HL-60/S4 treated with phorbol 12-myristate 13-acetate at 8.2 ng/mL for 4 days and 3 days (cell line): ENCODE measurements at regions not wholly inside any gene's neighbourhood (a gene's known extent, or its start where the extent isn't known, plus 50 kb on each side); places are given as distances from the start of the nearest gene placed in this dataset.

Experiments
- in situ Hi-C: fragments of 300-500 bp; cut with MboI; formaldehyde crosslinking; loops from 2 replicates; pipeline ENCODE4 v1.15.0; 2022; ENCODE audit warnings: low sequenced_read_pairs

DNA sequence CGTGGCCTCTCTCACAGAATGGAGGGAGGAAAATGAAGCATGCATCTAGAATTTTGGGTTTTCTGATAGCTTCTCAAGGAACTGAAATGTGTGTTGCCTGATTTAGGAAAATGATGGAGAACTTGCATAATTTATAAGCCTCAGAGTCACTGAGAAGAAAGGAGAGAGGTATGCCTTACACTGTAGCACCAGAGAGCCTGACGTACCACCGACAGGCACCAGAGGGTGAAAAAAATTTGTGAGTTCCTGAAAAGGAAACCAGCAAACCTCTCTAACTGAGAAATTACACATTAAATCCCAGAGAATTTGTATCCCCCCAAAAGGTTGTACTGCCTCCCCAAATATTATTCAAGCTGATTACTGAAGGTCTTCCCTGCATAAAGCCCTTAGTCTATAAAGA, 915.3 kb upstream of the SLITRK6 start:
- in situ Hi-C loops = no loop called here

GRCh38 chr13:86725105-86725504, 925.9 kb upstream of the SLITRK6 start:
- in situ Hi-C loops = no loop called here

GRCh38 chr13:86729206-86729605, 930.0 kb upstream of the SLITRK6 start:
- in situ Hi-C loops = no loop called here

GRCh38 chr13:86731987-86732386, 932.8 kb upstream of the SLITRK6 start:
- in situ Hi-C loops = no loop called here

DNA sequence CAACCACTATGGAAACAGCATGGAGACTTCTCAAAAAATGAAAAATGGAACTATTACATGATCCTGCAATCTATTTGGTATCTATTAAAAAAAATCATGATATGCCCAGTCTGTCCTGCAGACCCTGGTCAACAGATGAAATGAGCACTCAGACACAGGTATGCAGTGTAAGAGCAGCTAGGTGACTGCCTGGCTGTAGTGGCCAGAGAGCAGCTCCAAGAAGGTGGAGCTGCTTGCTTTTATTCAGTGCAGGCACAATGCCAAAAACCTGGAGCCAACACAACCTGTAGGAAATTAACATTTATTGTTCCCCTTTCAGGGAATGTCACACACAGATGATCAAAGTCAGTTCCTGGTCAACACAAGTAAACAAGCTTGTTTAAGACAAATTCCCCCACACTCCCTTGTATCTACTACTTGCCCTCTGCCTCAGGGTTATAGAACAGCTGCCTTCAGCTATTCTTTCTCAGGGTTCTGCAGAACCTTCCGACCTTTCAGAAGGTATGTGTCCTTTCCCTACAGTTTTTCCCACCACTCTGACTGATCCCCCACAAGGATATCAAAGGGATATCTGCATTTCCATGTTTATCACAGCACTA, 933.7 kb upstream of the SLITRK5 start:
- in situ Hi-C loops = no loop called here

DNA sequence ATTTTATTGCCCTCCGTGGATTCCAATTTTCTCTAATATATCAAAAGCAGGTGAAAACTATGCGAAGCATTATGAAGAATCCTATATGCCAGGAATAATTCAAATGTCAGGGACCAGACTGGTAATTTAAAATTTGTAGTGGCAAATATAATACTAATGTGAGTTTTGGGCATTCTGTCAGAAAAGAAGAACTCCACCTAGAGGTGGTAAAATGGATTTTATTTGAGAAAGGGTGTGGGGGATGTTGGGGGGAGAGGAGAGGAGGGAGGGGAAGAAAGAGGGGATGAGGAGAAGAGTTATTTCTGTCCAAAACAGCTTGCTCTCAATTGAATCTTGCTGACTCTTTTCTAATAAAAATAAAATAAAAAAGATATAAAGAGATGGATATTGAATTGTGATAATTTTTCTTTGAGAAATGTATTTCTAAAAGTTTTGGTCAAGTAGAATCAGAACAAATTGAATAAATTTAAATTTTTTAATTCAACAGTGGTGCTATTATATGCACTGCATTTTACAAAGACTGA, 929.3 kb upstream of the SLITRK5 start:
- in situ Hi-C loops = no loop called here

DNA sequence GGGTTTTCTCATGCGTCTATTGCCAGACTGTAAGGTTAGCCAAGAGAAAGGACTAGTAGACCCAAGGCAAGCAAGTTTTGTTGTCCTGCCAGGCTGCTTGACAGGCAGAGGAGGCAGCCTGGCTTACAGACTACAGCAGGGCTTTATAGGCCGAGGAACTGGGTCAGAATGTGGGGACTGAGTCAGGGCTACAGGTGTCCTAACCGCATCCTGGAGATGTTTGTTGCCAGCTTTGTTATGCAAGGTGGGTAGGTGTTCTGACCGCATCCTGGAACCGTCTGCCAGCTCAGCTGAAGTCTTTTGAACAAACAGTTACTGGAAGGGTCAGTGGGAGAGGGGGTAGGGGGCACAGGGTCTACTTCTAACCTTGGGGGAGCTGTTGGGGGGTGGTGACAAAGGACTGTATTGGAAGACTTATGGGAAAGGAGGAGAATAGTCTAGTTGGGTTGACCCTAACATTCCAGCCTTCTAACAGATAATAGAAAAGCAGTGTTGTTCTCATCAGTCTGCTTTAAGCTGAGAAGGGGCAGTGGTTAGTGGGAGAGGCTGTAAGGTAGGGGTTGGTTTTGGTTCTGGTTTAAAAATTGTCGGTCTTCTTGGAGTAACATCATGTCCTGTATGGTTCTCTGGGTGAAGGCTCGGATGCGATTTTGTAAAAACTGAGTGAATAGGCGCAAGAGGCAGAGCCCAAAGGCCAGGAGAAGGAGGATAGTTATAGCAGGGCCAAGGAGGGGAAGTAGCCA, 913.8 kb upstream of the SLITRK5 start:
- in situ Hi-C loops = no loop called here

DNA sequence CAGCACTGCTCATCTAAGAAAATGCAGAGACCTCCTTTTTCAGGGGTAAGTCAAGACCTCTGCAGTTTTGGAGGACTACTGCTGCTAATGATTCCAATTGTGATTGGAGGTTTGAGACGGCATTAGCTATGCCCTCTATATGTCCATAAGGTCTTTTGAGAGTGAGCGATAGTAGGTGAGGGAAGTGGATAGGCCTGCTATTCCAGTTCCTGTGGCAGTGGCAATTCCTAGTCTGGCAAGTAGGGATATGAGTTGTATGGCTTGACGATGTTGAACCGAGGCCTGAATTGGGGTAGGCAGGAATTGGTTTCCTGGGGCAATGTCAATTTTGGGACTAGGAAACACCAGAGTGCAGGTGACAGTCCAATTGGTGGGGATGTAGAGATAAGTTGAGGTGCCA, 913.1 kb upstream of the SLITRK5 start:
- in situ Hi-C loops = no loop called here

DNA sequence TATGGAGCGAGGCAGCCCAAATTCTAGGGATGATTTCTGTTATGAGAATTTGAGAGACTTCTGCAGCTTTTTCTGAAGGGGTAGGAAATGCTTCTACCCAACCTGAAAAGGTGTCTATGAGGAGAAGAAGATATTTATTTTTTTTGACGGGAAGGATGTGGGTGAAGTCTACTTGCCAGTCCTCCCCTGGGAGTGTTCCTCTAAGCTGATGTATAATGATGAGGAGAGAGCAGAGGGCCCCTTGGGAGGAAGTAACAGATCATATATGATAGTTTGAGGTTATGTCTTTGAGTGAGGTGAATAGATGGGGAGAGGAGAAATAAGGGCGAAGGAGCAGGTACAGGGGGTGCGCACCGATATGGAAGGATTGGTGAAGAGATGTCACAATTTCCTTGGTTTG, 910.6 kb upstream of the SLITRK5 start:
- in situ Hi-C loops = no loop called here

DNA sequence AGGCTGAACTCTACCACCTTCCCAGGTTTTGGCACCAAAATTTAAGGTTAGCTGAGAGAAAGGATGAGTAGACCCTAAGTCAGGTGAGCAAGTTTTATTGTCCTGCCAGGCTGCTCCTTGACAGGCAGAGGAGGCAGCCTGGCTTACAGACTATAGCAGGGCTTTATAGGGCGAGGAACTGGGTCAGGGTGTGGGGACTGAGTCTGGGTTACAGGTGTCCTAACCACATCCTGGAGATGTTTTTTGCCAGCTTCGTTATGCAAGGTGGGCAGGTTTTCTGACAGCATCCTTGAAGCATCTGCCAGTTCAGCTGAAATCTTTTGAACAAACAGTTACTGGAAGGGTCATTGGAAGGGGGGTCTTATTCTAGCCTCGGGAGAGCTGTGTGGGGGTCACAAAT, 905.7 kb upstream of the SLITRK5 start:
- in situ Hi-C loops = no loop called here

DNA sequence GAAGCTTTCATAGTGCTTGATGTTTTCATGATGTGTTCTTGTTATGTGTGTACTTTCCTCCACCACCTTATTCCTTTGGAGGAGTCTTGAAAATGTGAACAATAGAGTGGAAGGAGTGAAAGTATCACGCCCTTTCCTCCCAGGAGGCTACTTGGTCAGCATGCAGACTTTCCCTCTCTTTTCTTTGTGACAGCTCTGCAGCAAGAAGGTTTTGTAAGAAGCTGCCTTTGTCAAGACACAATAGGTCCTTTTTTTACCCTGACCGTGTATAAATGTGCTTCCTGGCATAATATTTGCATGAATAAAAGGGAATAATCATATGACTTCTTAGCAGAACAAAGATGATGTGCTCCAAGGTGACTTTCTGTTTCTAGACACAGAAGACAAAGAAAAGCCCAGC, 882.6 kb upstream of the SLITRK5 start:
- in situ Hi-C loops = no loop called here

GRCh38 chr13:86792153-86792651, 879.0 kb upstream of the SLITRK5 start:
- in situ Hi-C loops = no loop called here

GRCh38 chr13:86795858-86796257, 875.3 kb upstream of the SLITRK5 start:
- in situ Hi-C loops = no loop called here

- in situ Hi-C loops = no loop called here
Measured at GRCh38 chr13:86810361-86810760, 860.8 kb upstream of the SLITRK5 start.

- in situ Hi-C loops = no loop called here
Measured at GRCh38 chr13:86813198-86813597, 858.0 kb upstream of the SLITRK5 start.

- in situ Hi-C loops = no loop called here
Measured at GRCh38 chr13:86825410-86825809, 845.8 kb upstream of the SLITRK5 start.

GRCh38 chr13:86826232-86826631, 844.9 kb upstream of the SLITRK5 start:
- in situ Hi-C loops = no loop called here

GRCh38 chr13:86830046-86830445, 841.1 kb upstream of the SLITRK5 start:
- in situ Hi-C loops = no loop called here

DNA sequence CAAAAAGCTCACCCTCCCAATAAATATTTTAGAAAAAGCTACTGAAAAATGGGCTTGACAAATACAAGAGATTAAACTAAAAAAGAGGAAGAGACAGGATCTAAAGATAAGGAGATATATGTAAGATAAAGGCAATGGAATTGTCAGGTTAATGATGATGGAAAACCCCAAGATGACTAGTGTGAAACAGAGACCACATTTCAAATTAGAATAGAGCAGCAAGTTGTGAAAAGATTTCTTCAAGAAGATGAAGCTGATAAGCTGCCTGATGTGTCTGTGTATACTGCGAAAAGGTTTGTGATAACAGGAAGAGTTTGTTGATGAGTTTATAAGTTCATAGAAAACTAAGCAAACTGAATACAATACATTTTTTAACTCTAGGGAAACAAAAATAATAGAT, 840.1 kb upstream of the SLITRK5 start:
- in situ Hi-C loops = no loop called here

DNA sequence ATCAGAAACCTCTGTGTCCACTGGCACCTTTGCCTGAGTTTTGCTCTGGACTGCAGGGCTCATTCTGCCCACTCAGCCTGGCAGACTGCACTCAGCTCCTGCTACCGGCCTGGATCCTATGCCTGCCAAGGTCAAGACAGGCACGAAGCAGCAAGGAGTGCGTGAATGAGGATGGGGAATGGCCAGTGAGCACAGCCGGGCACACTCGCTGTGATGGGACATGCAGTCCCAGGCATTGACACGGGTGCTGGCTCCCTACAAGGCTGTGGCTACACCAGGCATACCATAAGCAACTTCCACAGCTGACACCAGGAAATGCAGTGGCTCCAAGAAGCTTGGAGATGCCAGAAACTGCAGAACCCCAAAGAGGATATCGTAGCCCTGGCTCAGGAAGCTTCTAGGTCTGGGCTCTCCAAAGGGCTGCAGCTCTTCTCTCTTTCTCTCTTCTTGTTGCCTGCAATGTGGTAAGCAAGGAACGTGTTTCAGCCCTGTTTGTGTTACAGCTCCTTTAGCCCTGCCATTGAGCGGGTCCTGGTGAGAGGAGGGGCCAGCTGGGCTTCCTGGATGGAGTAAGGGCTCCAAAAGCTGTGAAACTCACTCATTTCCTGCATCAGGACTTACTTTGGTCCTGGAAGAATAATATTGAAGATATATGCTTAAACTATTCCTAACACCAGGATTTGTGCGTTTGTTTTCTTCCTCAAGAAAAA, 832.6 kb upstream of the SLITRK5 start:
- in situ Hi-C loops = no loop called here

DNA sequence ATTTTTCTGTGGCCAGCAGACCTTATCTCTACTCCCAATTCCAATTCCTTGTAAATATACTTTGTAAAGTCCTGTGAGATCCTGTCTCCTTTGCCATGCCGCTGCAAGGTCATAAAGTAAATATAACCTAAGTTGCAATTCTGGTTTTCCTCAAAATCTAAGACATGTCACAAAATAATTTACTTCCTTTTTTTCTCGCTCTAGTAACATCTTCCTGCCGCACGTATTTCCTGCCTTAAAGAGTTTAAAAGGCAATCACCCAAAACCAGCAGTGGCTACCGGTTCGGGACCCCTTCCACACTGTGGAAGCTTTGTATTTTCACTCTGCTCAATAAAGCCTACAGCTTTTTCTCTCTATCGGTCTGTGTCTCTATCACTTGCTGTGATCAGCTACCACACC, 832.0 kb upstream of the SLITRK5 start:
- in situ Hi-C loops = no loop called here
